Immature natural killer cell (primary cell): ENCODE measurements at regions not wholly inside any gene's neighbourhood (a gene's known extent, or its start where the extent isn't known, plus 50 kb on each side); places are given as distances from the start of the nearest gene placed in this dataset.
"Not testable (repeated sequence)": the region's sequence is repeated elsewhere in the genome, so short reads cannot be mapped to it uniquely, and the experiment has no call there.

ENCODE experiments used
- DNase-seq, 3 donors: peaks; one replicate each; pipeline ENCODE4 v3.0.0; 2022; ENCODE audit warnings: mixed read lengths in 1 of 3
- H3K27ac Mint-ChIP-seq, 6 donors: one replicate each; pipeline ENCODE4 v1.8.0; 2020; ENCODE audit warnings: mixed read lengths in 6 of 6, mild to moderate bottlenecking in 5 of 6, inconsistent platforms in 4 of 6, moderate library complexity in 3 of 6
- H3K27me3 Mint-ChIP-seq, 3 donors: one replicate each; pipeline ENCODE4 v1.8.0; 2020 to 2021; ENCODE audit warnings: low read depth in 3 of 3, mild to moderate bottlenecking in 3 of 3, mixed read lengths in 3 of 3, moderate library complexity in 3 of 3, inconsistent platforms in 1 of 3
- H3K36me3 Mint-ChIP-seq, 3 donors: one replicate each; pipeline ENCODE4 v1.8.0; 2020; ENCODE audit warnings: mixed read lengths in 3 of 3, inconsistent platforms in 2 of 3, mild to moderate bottlenecking in 2 of 3
- H3K4me1 Mint-ChIP-seq, 2 donors: one replicate each; pipeline ENCODE4 v1.8.0; 2020; ENCODE audit warnings: inconsistent platforms in 2 of 2, mild to moderate bottlenecking in 2 of 2, mixed read lengths in 2 of 2, moderate library complexity in 1 of 2
- H3K4me3 Mint-ChIP-seq, 5 donors: one replicate each; pipeline ENCODE4 v1.8.0; 2020; ENCODE audit warnings: mild to moderate bottlenecking in 5 of 5, mixed read lengths in 5 of 5, inconsistent platforms in 3 of 5, moderate library complexity in 3 of 5
- H3K9me3 Mint-ChIP-seq, 6 donors: one replicate each; pipeline ENCODE4 v1.8.0; 2020; ENCODE audit warnings: mild to moderate bottlenecking in 6 of 6, mixed read lengths in 6 of 6, inconsistent platforms in 4 of 6, moderate library complexity in 3 of 6

GRCh38 chr13:65378484-65378883 lies 1851.7 kb downstream of the PCDH9 start:
- H3K36me3 Mint-ChIP-seq: no peaks in the 10 kb centered on the region
- no peaks in the 10 kb centered on the region for H3K4me1 Mint-ChIP-seq
- H3K4me3 Mint-ChIP-seq: no peak overlapping the region
- H3K9me3 Mint-ChIP-seq: peaks cover 4 to 48% (median 13%) of the 10 kb centered on the region in 6 donors
- no peak for DNase-seq
- H3K27me3 Mint-ChIP-seq: no peaks in the 10 kb centered on the region
- H3K27ac Mint-ChIP-seq: no peak overlapping the region

GRCh38 chr13:65368832-65369231 lies 1861.3 kb downstream of the PCDH9 start:
- H3K36me3 Mint-ChIP-seq: no peaks in the 10 kb centered on the region
- no peak overlapping the region for H3K27ac Mint-ChIP-seq
- no peaks in the 10 kb centered on the region for H3K4me1 Mint-ChIP-seq
- no peak for DNase-seq
- no peak overlapping the region for H3K4me3 Mint-ChIP-seq
- H3K9me3 Mint-ChIP-seq: peaks cover 0 to 9% (median 5%) of the 10 kb centered on the region in 6 donors
- peaks cover 0 to 2% (median 0%) of the 10 kb centered on the region in 3 donors for H3K27me3 Mint-ChIP-seq

GRCh38 chr13:65353951-65354350 lies 1876.2 kb downstream of the PCDH9 start:
- Mint-ChIP-seq H3K4me1 (no peaks in the 10 kb centered on the region), H3K36me3 (peaks cover 4% of the 10 kb centered on the region in 3 donors), H3K4me3 (no peak overlapping the region), H3K9me3 (peaks cover 7 to 33% (median 8%) of the 10 kb centered on the region in 6 donors), H3K27me3 (peaks cover 0 to 2% (median 1%) of the 10 kb centered on the region in 3 donors), H3K27ac (no peak overlapping the region)
- DNase-seq: no peak

- not testable (repeated sequence) for H3K27me3 Mint-ChIP-seq, H3K27ac Mint-ChIP-seq, H3K4me1 Mint-ChIP-seq, H3K36me3 Mint-ChIP-seq, H3K4me3 Mint-ChIP-seq, DNase-seq
- peaks cover 7 to 29% (median 8%) of the 10 kb centered on the region in 6 donors for H3K9me3 Mint-ChIP-seq
Observed at GRCh38 chr13:65353150-65353549, 1877.0 kb downstream of the PCDH9 start.

GRCh38 chr13:65347420-65348030 lies 1882.6 kb downstream of the PCDH9 start:
- Mint-ChIP-seq H3K9me3 (peaks cover 2 to 8% (median 5%) of the 10 kb centered on the region in 6 donors), H3K4me1 (no peaks in the 10 kb centered on the region), H3K27ac (no peak overlapping the region), H3K4me3 (no peak overlapping the region), H3K27me3 (no peaks in the 10 kb centered on the region), H3K36me3 (no peaks in the 10 kb centered on the region)
- DNase-seq: no peak

- no peak overlapping the region for H3K4me3 Mint-ChIP-seq
- DNase-seq: no peak
- H3K27ac Mint-ChIP-seq: no peak overlapping the region
- H3K9me3 Mint-ChIP-seq: peaks cover 2 to 7% (median 4%) of the 10 kb centered on the region in 6 donors
- no peaks in the 10 kb centered on the region for H3K4me1 Mint-ChIP-seq
- no peaks in the 10 kb centered on the region for H3K27me3 Mint-ChIP-seq
- no peaks in the 10 kb centered on the region for H3K36me3 Mint-ChIP-seq
Observed at GRCh38 chr13:65343898-65344663, 1886.1 kb downstream of the PCDH9 start.

GRCh38 chr13:65342541-65343337 lies 1887.4 kb downstream of the PCDH9 start:
- Mint-ChIP-seq H3K27ac (no peak overlapping the region), H3K9me3 (peaks cover 2 to 12% (median 4%) of the 10 kb centered on the region in 6 donors), H3K36me3 (no peaks in the 10 kb centered on the region), H3K4me3 (no peak overlapping the region), H3K27me3 (no peaks in the 10 kb centered on the region), H3K4me1 (no peaks in the 10 kb centered on the region)
- DNase-seq: no peak

- no peak overlapping the region for H3K4me3 Mint-ChIP-seq
- H3K4me1 Mint-ChIP-seq: no peaks in the 10 kb centered on the region
- DNase-seq: no peak
- no peaks in the 10 kb centered on the region for H3K36me3 Mint-ChIP-seq
- peaks cover 0 to 12% (median 2%) of the 10 kb centered on the region in 6 donors for H3K9me3 Mint-ChIP-seq
- peaks cover 0 to 3% (median 0%) of the 10 kb centered on the region in 3 donors for H3K27me3 Mint-ChIP-seq
- no peak overlapping the region for H3K27ac Mint-ChIP-seq
Observed at GRCh38 chr13:65339241-65339640, 1890.9 kb downstream of the PCDH9 start.

GRCh38 chr13:65336916-65337315 lies 1893.2 kb downstream of the PCDH9 start:
- Mint-ChIP-seq H3K36me3 (no peaks in the 10 kb centered on the region), H3K4me3 (no peak overlapping the region), H3K4me1 (no peaks in the 10 kb centered on the region), H3K27me3 (peaks cover 0 to 5% (median 0%) of the 10 kb centered on the region in 3 donors), H3K27ac (no peak overlapping the region), H3K9me3 (peaks cover 0 to 12% (median 2%) of the 10 kb centered on the region in 6 donors)
- DNase-seq: no peak

GRCh38 chr13:65336087-65336749 lies 1893.9 kb downstream of the PCDH9 start:
- no peaks in the 10 kb centered on the region for H3K4me1 Mint-ChIP-seq
- no peak overlapping the region for H3K27ac Mint-ChIP-seq
- peaks cover 0 to 12% (median 2%) of the 10 kb centered on the region in 6 donors for H3K9me3 Mint-ChIP-seq
- H3K4me3 Mint-ChIP-seq: no peak overlapping the region
- peaks cover 0 to 5% (median 0%) of the 10 kb centered on the region in 3 donors for H3K27me3 Mint-ChIP-seq
- no peaks in the 10 kb centered on the region for H3K36me3 Mint-ChIP-seq
- no peak for DNase-seq

GRCh38 chr13:65330691-65331090 lies 1899.4 kb downstream of the PCDH9 start:
- H3K27ac Mint-ChIP-seq: no peak overlapping the region
- H3K4me1 Mint-ChIP-seq: no peaks in the 10 kb centered on the region
- peaks cover 0 to 10% (median 2%) of the 10 kb centered on the region in 6 donors for H3K9me3 Mint-ChIP-seq
- H3K36me3 Mint-ChIP-seq: no peaks in the 10 kb centered on the region
- H3K27me3 Mint-ChIP-seq: peaks cover 0 to 2% (median 0%) of the 10 kb centered on the region in 3 donors
- no peak for DNase-seq
- no peak overlapping the region for H3K4me3 Mint-ChIP-seq

GRCh38 chr13:65330287-65330686 lies 1899.8 kb downstream of the PCDH9 start:
- Mint-ChIP-seq H3K36me3 (no peaks in the 10 kb centered on the region), H3K4me1 (no peaks in the 10 kb centered on the region), H3K27me3 (peaks cover 0 to 2% (median 0%) of the 10 kb centered on the region in 3 donors), H3K9me3 (peaks cover 0 to 11% (median under 1%) of the 10 kb centered on the region in 6 donors), H3K4me3 (no peak overlapping the region), H3K27ac (no peak overlapping the region)
- DNase-seq: no peak

- H3K4me3 Mint-ChIP-seq, H3K27me3 Mint-ChIP-seq, H3K4me1 Mint-ChIP-seq, DNase-seq, H3K36me3 Mint-ChIP-seq, H3K27ac Mint-ChIP-seq: not testable (repeated sequence)
- peaks cover 0 to 19% (median 0%) of the 10 kb centered on the region in 6 donors for H3K9me3 Mint-ChIP-seq
Observed at GRCh38 chr13:65323192-65323591, 1906.9 kb downstream of the PCDH9 start.
